ENCODE measurements at regions not wholly inside any gene's neighbourhood (a gene's known extent, or its start where the extent isn't known, plus 50 kb on each side); places are given as distances from the start of the nearest gene placed in this dataset.
A peak's percentile ranks its signal among the peaks of the same experiment; 100 is the strongest.

DNA sequence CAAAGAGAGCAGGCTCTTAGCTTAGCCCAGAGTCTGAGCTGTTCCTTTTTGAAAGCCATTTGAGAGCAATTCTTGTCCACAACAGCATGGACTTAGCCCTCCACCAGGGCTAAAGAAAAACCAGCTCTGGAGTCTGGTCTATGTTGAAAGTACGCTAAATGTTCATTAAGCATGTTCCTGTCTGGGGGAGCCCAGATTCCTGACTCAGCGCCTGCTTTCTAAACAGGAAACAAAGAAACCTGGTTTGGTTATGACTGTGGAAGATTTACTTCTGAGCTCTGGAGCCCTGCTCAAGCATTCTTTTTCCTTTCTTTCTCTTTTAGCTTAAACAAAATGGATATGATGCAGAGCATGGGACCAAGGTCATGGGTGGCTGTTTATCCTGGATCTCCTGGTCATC is 279.8 kb downstream of the RBM43 start:
- peaks cover 5% of the 10 kb centered on the region; the same call in 1 of the 2 replicates for H3K4me1 ChIP-seq (ENCODE audit: insufficient read depth, low read length)
- H4K8ac ChIP-seq (replicated peaks; ENCODE audit: insufficient read length, low read depth, low read length): no peak overlapping the region
- H3K79me1 ChIP-seq (ENCODE audit: insufficient read depth, low read depth, low read length, poor library complexity, severe bottlenecking): no peaks in the 10 kb centered on the region
- no peaks in the 10 kb centered on the region for H3K27me3 ChIP-seq (ENCODE audit: insufficient read depth, low read length)
- no peak overlapping the region for H2BK20ac ChIP-seq (ENCODE audit: low read depth, low read length, poor library complexity, severe bottlenecking)
- H4K20me1 ChIP-seq (ENCODE audit: control insufficient read depth, insufficient read depth, insufficient read length): no peaks in the 10 kb centered on the region
- H4K5ac ChIP-seq (ENCODE audit: insufficient read length, low read depth, low read length): no peak overlapping the region
- H3K9ac ChIP-seq (ENCODE audit: extremely low read depth, insufficient read length, low read length): no peak overlapping the region
- H3K23ac ChIP-seq (ENCODE audit: insufficient read length, low read depth, low read length): no peak overlapping the region
- H3K56ac ChIP-seq (ENCODE audit: insufficient read length, low read depth, low read length): no peak overlapping the region
- peak overlapping the region; percentile 45 for H2AFZ ChIP-seq (ENCODE audit: low read length)
- no peaks in the 10 kb centered on the region for H3K23me2 ChIP-seq (ENCODE audit: insufficient read length, low read depth, low read length, poor library complexity, severe bottlenecking)
- H3T11ph ChIP-seq (ENCODE audit: low read length): no peak overlapping the region
- H4K91ac ChIP-seq (ENCODE audit: insufficient read length, low read depth, low read length): no peak overlapping the region
- no peak overlapping the region for H3K18ac ChIP-seq (ENCODE audit: insufficient read length, low read depth, low read length)
- H3K79me2 ChIP-seq (ENCODE audit: insufficient read depth, low read length): no peaks in the 10 kb centered on the region
- Mint-ChIP-seq H3K27me3 (ENCODE audit: low read depth) (no peaks in the 10 kb centered on the region), H3K4me3 (no peak overlapping the region), H3K36me3 (ENCODE audit: insufficient read depth in 1 of 3, low read depth in 3 of 3) (no peaks in the 10 kb centered on the region), H3K27ac (no peak overlapping the region), H3K9me3 (no peaks in the 10 kb centered on the region), H3K4me1 (peaks cover 24 to 29% of the 10 kb centered on the region in 2 experiments)
- no peaks in the 10 kb centered on the region for H3K9me3 ChIP-seq (ENCODE audit: control insufficient read depth, low read depth, low read length)
- no CpG with 5 or more reads among the region's 2 CpGs for WGBS (ENCODE audit: extremely low coverage, insufficient read length, low lambda C conversion rate)
- H3K27ac ChIP-seq (ENCODE audit: insufficient read length, low read depth, low read length): no peak overlapping the region
- H2BK5ac ChIP-seq (ENCODE audit: insufficient read length, low read length): no peak overlapping the region
- no peak overlapping the region for H3K4ac ChIP-seq (ENCODE audit: low read depth, low read length)
- no peak overlapping the region for H2AK5ac ChIP-seq (ENCODE audit: insufficient read length, low read length)
- H3K14ac ChIP-seq (ENCODE audit: insufficient read depth, low read length): no peak overlapping the region
- H2BK120ac ChIP-seq (ENCODE audit: low read depth, low read length, poor library complexity, severe bottlenecking): no peak overlapping the region
- TF ChIP-seq, protein P1, sequence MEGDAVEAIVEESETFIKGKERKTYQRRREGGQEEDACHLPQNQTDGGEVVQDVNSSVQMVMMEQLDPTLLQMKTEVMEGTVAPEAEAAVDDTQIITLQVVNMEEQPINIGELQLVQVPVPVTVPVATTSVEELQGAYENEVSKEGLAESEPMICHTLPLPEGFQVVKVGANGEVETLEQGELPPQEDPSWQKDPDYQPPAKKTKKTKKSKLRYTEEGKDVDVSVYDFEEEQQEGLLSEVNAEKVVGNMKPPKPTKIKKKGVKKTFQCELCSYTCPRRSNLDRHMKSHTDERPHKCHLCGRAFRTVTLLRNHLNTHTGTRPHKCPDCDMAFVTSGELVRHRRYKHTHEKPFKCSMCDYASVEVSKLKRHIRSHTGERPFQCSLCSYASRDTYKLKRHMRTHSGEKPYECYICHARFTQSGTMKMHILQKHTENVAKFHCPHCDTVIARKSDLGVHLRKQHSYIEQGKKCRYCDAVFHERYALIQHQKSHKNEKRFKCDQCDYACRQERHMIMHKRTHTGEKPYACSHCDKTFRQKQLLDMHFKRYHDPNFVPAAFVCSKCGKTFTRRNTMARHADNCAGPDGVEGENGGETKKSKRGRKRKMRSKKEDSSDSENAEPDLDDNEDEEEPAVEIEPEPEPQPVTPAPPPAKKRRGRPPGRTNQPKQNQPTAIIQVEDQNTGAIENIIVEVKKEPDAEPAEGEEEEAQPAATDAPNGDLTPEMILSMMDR (conservative IDR thresholded peaks at IDR 0.05): no peak
- DNase-seq: no peak
- no peak overlapping the region for H2BK12ac ChIP-seq (ENCODE audit: insufficient read length, low read depth, low read length)
- H2BK15ac ChIP-seq (ENCODE audit: low read depth, low read length): no peak overlapping the region
- no peak overlapping the region for H3K4me2 ChIP-seq (ENCODE audit: insufficient read depth, insufficient read length, low read length)

All from H9 (cell line).